ENCODE measurements at regions not wholly inside any gene's neighbourhood (a gene's known extent, or its start where the extent isn't known, plus 50 kb on each side); places are given as distances from the start of the nearest gene placed in this dataset.

DNA sequence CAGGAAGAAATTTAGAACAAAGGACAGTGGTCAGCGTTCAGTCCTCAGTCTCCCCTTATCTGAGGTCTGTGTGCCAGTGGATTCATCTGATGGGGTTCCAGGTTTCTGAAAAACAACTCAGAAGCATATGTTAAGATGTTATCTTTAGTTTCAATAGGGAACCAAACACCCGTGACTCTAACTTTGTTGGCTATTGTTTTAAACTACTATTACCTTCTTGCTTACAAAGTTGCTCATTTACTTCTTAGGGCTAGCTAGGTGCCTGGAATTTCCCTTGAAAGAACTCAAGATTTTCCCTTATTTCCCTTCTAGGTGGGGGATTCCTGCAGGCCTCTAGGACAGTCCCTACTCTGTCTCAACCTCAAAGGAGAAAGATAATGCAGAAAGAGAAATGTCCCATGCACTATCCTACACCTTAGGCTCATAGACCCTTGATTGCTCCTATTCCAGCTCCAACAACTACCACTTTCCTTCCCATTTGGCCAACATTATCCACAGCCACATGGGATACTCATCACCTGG lies 192.5 kb upstream of the LYZL1 start:
- Histone ChIP-seq H3K4me3 (replicated peaks in 1 of 2; ENCODE audit: low read depth in 1 of 2, low read length in 2 of 2) (no peak overlapping the region), H3K9me3 (ENCODE audit: control insufficient read depth in 1 of 2, insufficient read depth in 1 of 2, low read depth in 1 of 2, low read length in 2 of 2) (no peaks in the 10 kb centered on the region), H3K27ac (ENCODE audit: low read depth, low read length) (no peak overlapping the region), H3K9me2 (ENCODE audit: insufficient read depth) (no peaks in the 10 kb centered on the region), H3K36me3 (ENCODE audit: control insufficient read depth in 1 of 2, insufficient read depth in 2 of 2, low read length in 2 of 2) (no peaks in the 10 kb centered on the region), H3K4me1 (ENCODE audit: control insufficient read depth in 1 of 2, insufficient read depth in 2 of 2, low read length in 2 of 2) (no peaks in the 10 kb centered on the region), H3K27me3 (ENCODE audit: insufficient read depth, low read length) (no peaks in the 10 kb centered on the region; the same call in 1 of the 2 replicates), H3K79me2 (ENCODE audit: insufficient read depth, low read length) (no peaks in the 10 kb centered on the region), H2AFZ (ENCODE audit: low read depth, low read length, poor library complexity, severe bottlenecking) (no peak overlapping the region), H4K20me1 (ENCODE audit: insufficient read depth) (no peaks in the 10 kb centered on the region), H3K9ac (ENCODE audit: low read length) (no peak overlapping the region), H3K4me2 (ENCODE audit: low read length) (no peak overlapping the region)
- BruUV-seq (replicated peaks): no TSS peak
- intact Hi-C loops (cut with micrococcal nuclease): no loop called here
- DNase-seq (ENCODE audit: low read depth, low spot score) (no peak), ATAC-seq (no peak)
- POLR2A ChIA-PET: no interaction called here
- RAD21 ChIA-PET (ENCODE audit: low non-redundant PET in 1 of 2, low total read pairs in 2 of 2, uncharacterized antibody in 2 of 2, unreplicated experiment in 2 of 2): no interaction called here
- TF ChIP-seq RAD21 (IDR thresholded peaks at IDR 0.05; ENCODE audit: low read depth): no peak
- no peak for TF ChIP-seq CEBPB (IDR thresholded peaks at IDR 0.05; ENCODE audit: low read depth)
- no peak for TF ChIP-seq EGR1 (IDR thresholded peaks at IDR 0.05; ENCODE audit: low read depth)
- TF ChIP-seq FOSL1 (IDR thresholded peaks at IDR 0.05; ENCODE audit: low read depth): no peak
- CTCF ChIA-PET: no interaction called here

DNA sequence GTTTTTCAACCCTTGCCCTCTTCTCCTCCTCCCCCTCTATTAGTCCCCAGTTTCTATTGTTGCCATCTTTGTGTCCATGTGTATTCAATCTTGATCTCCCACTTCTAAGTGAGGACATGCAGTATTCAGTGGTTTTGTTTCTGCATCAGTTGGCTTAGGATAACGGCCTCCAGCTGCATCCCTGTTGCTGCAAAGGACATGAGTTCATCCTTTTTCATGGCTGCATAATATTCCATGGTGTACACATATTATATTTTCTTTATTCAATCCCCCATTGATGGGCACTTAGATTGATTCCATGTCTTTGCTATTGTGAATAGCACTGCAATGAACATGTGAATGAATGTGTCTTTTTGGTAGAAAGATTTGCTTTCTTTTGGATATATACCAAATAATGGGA lies 190.4 kb upstream of the LYZL1 start:
- no peak overlapping the region for H3K4me2 ChIP-seq (ENCODE audit: low read length)
- H3K79me2 ChIP-seq (ENCODE audit: insufficient read depth, low read length): no peaks in the 10 kb centered on the region
- H2AFZ ChIP-seq (ENCODE audit: low read depth, low read length, poor library complexity, severe bottlenecking): no peak overlapping the region
- H3K9me3 ChIP-seq (ENCODE audit: control insufficient read depth in 1 of 2, insufficient read depth in 1 of 2, low read depth in 1 of 2, low read length in 2 of 2): no peaks in the 10 kb centered on the region
- no TSS peak for BruUV-seq (replicated peaks)
- peaks cover 3 to 11% of the 10 kb centered on the region in 2 experiments; a peak in 3 of 4 replicates for H3K4me1 ChIP-seq (ENCODE audit: control insufficient read depth in 1 of 2, insufficient read depth in 2 of 2, low read length in 2 of 2)
- H3K9me2 ChIP-seq (ENCODE audit: insufficient read depth): no peaks in the 10 kb centered on the region
- no peak overlapping the region for H3K4me3 ChIP-seq (replicated peaks in 1 of 2; ENCODE audit: low read depth in 1 of 2, low read length in 2 of 2)
- ChIA-PET RAD21 (ENCODE audit: low non-redundant PET in 1 of 2, low total read pairs in 2 of 2, uncharacterized antibody in 2 of 2, unreplicated experiment in 2 of 2) (no interaction called here), POLR2A (no interaction called here), CTCF (no interaction called here)
- intact Hi-C loops (cut with micrococcal nuclease): no loop called here
- H3K9ac ChIP-seq (ENCODE audit: low read length): no peak overlapping the region
- DNase-seq (ENCODE audit: low read depth, low spot score) (no peak), ATAC-seq (no peak)
- H4K20me1 ChIP-seq (ENCODE audit: insufficient read depth): no peaks in the 10 kb centered on the region
- no peak overlapping the region for H3K27ac ChIP-seq (ENCODE audit: low read depth, low read length)
- H3K27me3 ChIP-seq (ENCODE audit: insufficient read depth, low read length): no peaks in the 10 kb centered on the region; the same call in 1 of the 2 replicates
- H3K36me3 ChIP-seq (ENCODE audit: control insufficient read depth in 1 of 2, insufficient read depth in 2 of 2, low read length in 2 of 2): no peaks in the 10 kb centered on the region
- TF ChIP-seq RAD21 (IDR thresholded peaks at IDR 0.05; ENCODE audit: low read depth) (no peak), CTCF (IDR thresholded peaks at IDR 0.05 in 2 of 3, conservative IDR thresholded peaks at IDR 0.05 in 1 of 3; ENCODE audit: borderline replicate concordance in 1 of 3, insufficient read depth in 1 of 3, low read depth in 2 of 3, low read length in 2 of 3) (no peak), CEBPB (IDR thresholded peaks at IDR 0.05; ENCODE audit: low read depth) (no peak), YY1 (IDR thresholded peaks at IDR 0.05; ENCODE audit: extremely low read depth, insufficient replicate concordance, low read depth, low read length) (no peak), ZFX (IDR thresholded peaks at IDR 0.05) (no peak), CBX3 (IDR thresholded peaks at IDR 0.05; ENCODE audit: low read depth) (no peak), SIN3A (IDR thresholded peaks at IDR 0.05; ENCODE audit: low read depth) (no peak), TCF7L2 (IDR thresholded peaks at IDR 0.05; ENCODE audit: borderline replicate concordance, extremely low read depth, insufficient read depth, insufficient read length) (no peak), SP1 (IDR thresholded peaks at IDR 0.05; ENCODE audit: low read depth) (no peak), EZH2 (IDR thresholded peaks at IDR 0.05) (no peak), FOSL1 (IDR thresholded peaks at IDR 0.05; ENCODE audit: low read depth) (no peak), POLR2AphosphoS5 (IDR thresholded peaks at IDR 0.05; ENCODE audit: low read depth, low read length) (no peak), EZH2phosphoT487 (IDR thresholded peaks at IDR 0.05; ENCODE audit: borderline replicate concordance) (no peak), JUND (IDR thresholded peaks at IDR 0.05) (no peak)
- TF ChIP-seq, protein P1, sequence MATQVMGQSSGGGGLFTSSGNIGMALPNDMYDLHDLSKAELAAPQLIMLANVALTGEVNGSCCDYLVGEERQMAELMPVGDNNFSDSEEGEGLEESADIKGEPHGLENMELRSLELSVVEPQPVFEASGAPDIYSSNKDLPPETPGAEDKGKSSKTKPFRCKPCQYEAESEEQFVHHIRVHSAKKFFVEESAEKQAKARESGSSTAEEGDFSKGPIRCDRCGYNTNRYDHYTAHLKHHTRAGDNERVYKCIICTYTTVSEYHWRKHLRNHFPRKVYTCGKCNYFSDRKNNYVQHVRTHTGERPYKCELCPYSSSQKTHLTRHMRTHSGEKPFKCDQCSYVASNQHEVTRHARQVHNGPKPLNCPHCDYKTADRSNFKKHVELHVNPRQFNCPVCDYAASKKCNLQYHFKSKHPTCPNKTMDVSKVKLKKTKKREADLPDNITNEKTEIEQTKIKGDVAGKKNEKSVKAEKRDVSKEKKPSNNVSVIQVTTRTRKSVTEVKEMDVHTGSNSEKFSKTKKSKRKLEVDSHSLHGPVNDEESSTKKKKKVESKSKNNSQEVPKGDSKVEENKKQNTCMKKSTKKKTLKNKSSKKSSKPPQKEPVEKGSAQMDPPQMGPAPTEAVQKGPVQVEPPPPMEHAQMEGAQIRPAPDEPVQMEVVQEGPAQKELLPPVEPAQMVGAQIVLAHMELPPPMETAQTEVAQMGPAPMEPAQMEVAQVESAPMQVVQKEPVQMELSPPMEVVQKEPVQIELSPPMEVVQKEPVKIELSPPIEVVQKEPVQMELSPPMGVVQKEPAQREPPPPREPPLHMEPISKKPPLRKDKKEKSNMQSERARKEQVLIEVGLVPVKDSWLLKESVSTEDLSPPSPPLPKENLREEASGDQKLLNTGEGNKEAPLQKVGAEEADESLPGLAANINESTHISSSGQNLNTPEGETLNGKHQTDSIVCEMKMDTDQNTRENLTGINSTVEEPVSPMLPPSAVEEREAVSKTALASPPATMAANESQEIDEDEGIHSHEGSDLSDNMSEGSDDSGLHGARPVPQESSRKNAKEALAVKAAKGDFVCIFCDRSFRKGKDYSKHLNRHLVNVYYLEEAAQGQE (IDR thresholded peaks at IDR 0.05; ENCODE audit: low read depth): no peak
- TF ChIP-seq, protein P2, sequence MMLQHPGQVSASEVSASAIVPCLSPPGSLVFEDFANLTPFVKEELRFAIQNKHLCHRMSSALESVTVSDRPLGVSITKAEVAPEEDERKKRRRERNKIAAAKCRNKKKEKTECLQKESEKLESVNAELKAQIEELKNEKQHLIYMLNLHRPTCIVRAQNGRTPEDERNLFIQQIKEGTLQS (IDR thresholded peaks at IDR 0.05): no peak

All from HCT116 (cell line).